ENCODE measurements at regions not wholly inside any gene's neighbourhood (a gene's known extent, or its start where the extent isn't known, plus 50 kb on each side); places are given as distances from the start of the nearest gene placed in this dataset.

DNA sequence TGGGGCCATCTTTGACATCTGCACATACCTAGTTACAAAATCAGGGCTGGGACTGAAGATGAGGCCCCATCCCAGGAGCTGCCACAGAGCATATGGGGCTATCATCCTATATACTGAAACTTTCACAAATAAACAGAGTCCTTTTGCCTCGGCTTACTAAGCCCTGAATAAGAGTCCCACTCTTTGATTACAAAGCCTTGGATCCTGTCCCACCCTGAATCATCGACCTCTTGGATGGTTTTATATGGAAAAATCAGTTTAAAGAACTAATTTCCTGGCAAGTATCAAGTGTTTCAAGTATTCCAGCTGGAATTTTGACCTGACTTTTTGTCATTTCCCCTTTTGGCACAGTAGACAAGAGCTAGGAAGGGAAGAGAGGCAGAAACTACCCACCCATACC lies 331.3 kb upstream of the FRG2C start:
- FAIRE-seq (no peak), DNase-seq (ENCODE audit: low read depth, low spot score) (no peak), ATAC-seq (no peak)
- Histone ChIP-seq H4K20me1 (ENCODE audit: control insufficient read depth, insufficient read depth) (no peaks in the 10 kb centered on the region), H3K36me3 (ENCODE audit: control insufficient read depth in 2 of 2, insufficient read depth in 2 of 2, low read length in 1 of 2) (no peaks in the 10 kb centered on the region), H3K4me3 (no peak overlapping the region), H3K4me1 (ENCODE audit: control insufficient read depth, insufficient read depth, low read length) (no peaks in the 10 kb centered on the region), H3K27me3 (replicated peaks in 1 of 2; ENCODE audit: control insufficient read depth in 2 of 2, insufficient read depth in 2 of 2, low read length in 1 of 2) (no peaks in the 10 kb centered on the region), H2AFZ (ENCODE audit: control insufficient read depth, low read depth, low read length) (no peak overlapping the region), H3K9ac (ENCODE audit: control insufficient read depth, insufficient read depth, low read length) (no peak overlapping the region), H3K4me2 (ENCODE audit: control insufficient read depth, insufficient read depth) (no peak overlapping the region), H3K79me2 (ENCODE audit: control insufficient read depth, insufficient read depth, low read length) (no peaks in the 10 kb centered on the region), H3K27ac (ENCODE audit: control insufficient read depth, insufficient read depth) (no peak overlapping the region), H3K9me3 (replicated peaks; ENCODE audit: control insufficient read depth, insufficient read depth, low read length) (no peaks in the 10 kb centered on the region)
- in situ Hi-C loops (cut with MboI), result no loop called here
- 0% methylated on average over 2 of the region's 2 CpGs for WGBS (ENCODE audit: insufficient coverage, insufficient replicate concordance, low lambda C conversion rate, missing lambda C conversion rate)
- ChIA-PET CTCF (no interaction called here), RAD21 (ENCODE audit: unreplicated experiment) (no interaction called here), SMC1A (ENCODE audit: uncharacterized antibody, unreplicated experiment) (interaction anchor here (1.2 kb wide), 1 partner anchor 37 kb away, joined by 3 read pairs; no protein-coding TSS in a partner anchor), POLR2A (no interaction called here)
- no TSS peak for BruUV-seq (replicated peaks)
- intact Hi-C loops (cut with micrococcal nuclease; ENCODE audit: unreplicated experiment), result no loop called here
- TF ChIP-seq ZNF622 (IDR thresholded peaks at IDR 0.05) (no peak), KLF5 (IDR thresholded peaks at IDR 0.05; ENCODE audit: partially characterized antibody) (no peak), RUNX3 (IDR thresholded peaks at IDR 0.05; ENCODE audit: low read length) (no peak), FOXK2 (IDR thresholded peaks at IDR 0.05) (no peak), YY1 (IDR thresholded peaks at IDR 0.05; ENCODE audit: low read depth, low read length) (no peak), CHD1 (IDR thresholded peaks at IDR 0.05; ENCODE audit: low read depth, low read length) (no peak), POU2F2 (IDR thresholded peaks at IDR 0.05; ENCODE audit: borderline replicate concordance, low read depth, low read length) (no peak)

DNA sequence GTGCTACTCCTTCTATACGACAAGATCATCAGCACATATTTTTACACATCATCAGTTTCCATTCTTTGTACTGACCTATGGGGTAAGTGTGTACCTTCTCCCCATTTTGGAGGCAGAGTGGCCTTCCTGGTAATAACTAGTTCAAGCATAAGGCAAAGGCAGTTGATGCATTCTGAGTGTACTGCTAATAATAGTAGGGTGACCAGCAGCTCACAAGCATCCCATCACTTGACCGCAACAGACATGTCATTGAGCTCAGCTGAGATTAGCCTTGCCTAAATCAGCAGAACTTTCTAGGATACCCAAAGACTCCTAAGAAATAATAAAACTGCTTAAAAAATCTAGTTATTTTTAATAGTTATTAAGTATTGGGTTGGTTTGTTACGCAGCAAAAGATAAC lies 329.8 kb upstream of the FRG2C start:
- intact Hi-C loops (cut with micrococcal nuclease; ENCODE audit: unreplicated experiment), result no loop called here
- no peak overlapping the region for H2AFZ ChIP-seq (ENCODE audit: control insufficient read depth, low read depth, low read length)
- no peak overlapping the region for H3K27ac ChIP-seq (ENCODE audit: control insufficient read depth, insufficient read depth)
- no peaks in the 10 kb centered on the region for H3K27me3 ChIP-seq (replicated peaks in 1 of 2; ENCODE audit: control insufficient read depth in 2 of 2, insufficient read depth in 2 of 2, low read length in 1 of 2)
- DNase-seq (ENCODE audit: low read depth, low spot score) (no peak), ATAC-seq (no peak), FAIRE-seq (no peak)
- H3K4me3 ChIP-seq, result no peak overlapping the region
- no peaks in the 10 kb centered on the region for H4K20me1 ChIP-seq (ENCODE audit: control insufficient read depth, insufficient read depth)
- in situ Hi-C loops (cut with MboI), result no loop called here
- 66% methylated on average over 3 of the region's 3 CpGs for WGBS (ENCODE audit: insufficient coverage, insufficient replicate concordance, low lambda C conversion rate, missing lambda C conversion rate)
- CTCF ChIA-PET, result no interaction called here
- POLR2A ChIA-PET, result no interaction called here
- no peaks in the 10 kb centered on the region for H3K79me2 ChIP-seq (ENCODE audit: control insufficient read depth, insufficient read depth, low read length)
- no TSS peak for BruUV-seq (replicated peaks)
- RAD21 ChIA-PET (ENCODE audit: unreplicated experiment), result interaction anchor here (0.6 kb wide), 1 partner anchor 77 kb away, joined by 3 read pairs; no protein-coding TSS in a partner anchor
- SMC1A ChIA-PET (ENCODE audit: uncharacterized antibody, unreplicated experiment), result no interaction called here
- 0 out of 2 replicates have a peak, but pooled peaks cover 4% of the 10 kb centered on the region for H3K4me1 ChIP-seq (ENCODE audit: control insufficient read depth, insufficient read depth, low read length)
- H3K9ac ChIP-seq (ENCODE audit: control insufficient read depth, insufficient read depth, low read length), result no peak overlapping the region
- no peaks in the 10 kb centered on the region for H3K9me3 ChIP-seq (replicated peaks; ENCODE audit: control insufficient read depth, insufficient read depth, low read length)
- no peaks in the 10 kb centered on the region for H3K36me3 ChIP-seq (ENCODE audit: control insufficient read depth in 2 of 2, insufficient read depth in 2 of 2, low read length in 1 of 2)
- no peak overlapping the region for H3K4me2 ChIP-seq (ENCODE audit: control insufficient read depth, insufficient read depth)
- TF ChIP-seq YBX1 (IDR thresholded peaks at IDR 0.05) (no peak), YY1 (IDR thresholded peaks at IDR 0.05; ENCODE audit: low read depth, low read length) (no peak), PKNOX1 (IDR thresholded peaks at IDR 0.05) (no peak), EP300 (IDR thresholded peaks at IDR 0.05; ENCODE audit: borderline replicate concordance in 1 of 2, control insufficient read depth in 1 of 2, low read depth in 2 of 2, low read length in 2 of 2) (no peak), NFXL1 (IDR thresholded peaks at IDR 0.05; ENCODE audit: borderline replicate concordance) (no peak)
- TF ChIP-seq, protein P1, sequence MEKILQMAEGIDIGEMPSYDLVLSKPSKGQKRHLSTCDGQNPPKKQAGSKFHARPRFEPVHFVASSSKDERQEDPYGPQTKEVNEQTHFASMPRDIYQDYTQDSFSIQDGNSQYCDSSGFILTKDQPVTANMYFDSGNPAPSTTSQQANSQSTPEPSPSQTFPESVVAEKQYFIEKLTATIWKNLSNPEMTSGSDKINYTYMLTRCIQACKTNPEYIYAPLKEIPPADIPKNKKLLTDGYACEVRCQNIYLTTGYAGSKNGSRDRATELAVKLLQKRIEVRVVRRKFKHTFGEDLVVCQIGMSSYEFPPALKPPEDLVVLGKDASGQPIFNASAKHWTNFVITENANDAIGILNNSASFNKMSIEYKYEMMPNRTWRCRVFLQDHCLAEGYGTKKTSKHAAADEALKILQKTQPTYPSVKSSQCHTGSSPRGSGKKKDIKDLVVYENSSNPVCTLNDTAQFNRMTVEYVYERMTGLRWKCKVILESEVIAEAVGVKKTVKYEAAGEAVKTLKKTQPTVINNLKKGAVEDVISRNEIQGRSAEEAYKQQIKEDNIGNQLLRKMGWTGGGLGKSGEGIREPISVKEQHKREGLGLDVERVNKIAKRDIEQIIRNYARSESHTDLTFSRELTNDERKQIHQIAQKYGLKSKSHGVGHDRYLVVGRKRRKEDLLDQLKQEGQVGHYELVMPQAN (conservative IDR thresholded peaks at IDR 0.05), result no peak
- TF ChIP-seq, protein P2, sequence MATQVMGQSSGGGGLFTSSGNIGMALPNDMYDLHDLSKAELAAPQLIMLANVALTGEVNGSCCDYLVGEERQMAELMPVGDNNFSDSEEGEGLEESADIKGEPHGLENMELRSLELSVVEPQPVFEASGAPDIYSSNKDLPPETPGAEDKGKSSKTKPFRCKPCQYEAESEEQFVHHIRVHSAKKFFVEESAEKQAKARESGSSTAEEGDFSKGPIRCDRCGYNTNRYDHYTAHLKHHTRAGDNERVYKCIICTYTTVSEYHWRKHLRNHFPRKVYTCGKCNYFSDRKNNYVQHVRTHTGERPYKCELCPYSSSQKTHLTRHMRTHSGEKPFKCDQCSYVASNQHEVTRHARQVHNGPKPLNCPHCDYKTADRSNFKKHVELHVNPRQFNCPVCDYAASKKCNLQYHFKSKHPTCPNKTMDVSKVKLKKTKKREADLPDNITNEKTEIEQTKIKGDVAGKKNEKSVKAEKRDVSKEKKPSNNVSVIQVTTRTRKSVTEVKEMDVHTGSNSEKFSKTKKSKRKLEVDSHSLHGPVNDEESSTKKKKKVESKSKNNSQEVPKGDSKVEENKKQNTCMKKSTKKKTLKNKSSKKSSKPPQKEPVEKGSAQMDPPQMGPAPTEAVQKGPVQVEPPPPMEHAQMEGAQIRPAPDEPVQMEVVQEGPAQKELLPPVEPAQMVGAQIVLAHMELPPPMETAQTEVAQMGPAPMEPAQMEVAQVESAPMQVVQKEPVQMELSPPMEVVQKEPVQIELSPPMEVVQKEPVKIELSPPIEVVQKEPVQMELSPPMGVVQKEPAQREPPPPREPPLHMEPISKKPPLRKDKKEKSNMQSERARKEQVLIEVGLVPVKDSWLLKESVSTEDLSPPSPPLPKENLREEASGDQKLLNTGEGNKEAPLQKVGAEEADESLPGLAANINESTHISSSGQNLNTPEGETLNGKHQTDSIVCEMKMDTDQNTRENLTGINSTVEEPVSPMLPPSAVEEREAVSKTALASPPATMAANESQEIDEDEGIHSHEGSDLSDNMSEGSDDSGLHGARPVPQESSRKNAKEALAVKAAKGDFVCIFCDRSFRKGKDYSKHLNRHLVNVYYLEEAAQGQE (IDR thresholded peaks at IDR 0.05; ENCODE audit: low read depth, low read length), result no peak

All from GM12878 (cell line).